COR-L47 (cell line): ENCODE measurements at regions not wholly inside any gene's neighbourhood (a gene's known extent, or its start where the extent isn't known, plus 50 kb on each side); places are given as distances from the start of the nearest gene placed in this dataset.
"Not testable (repeated sequence)": the region's sequence is repeated elsewhere in the genome, so short reads cannot be mapped to it uniquely, and the experiment has no call there.

ENCODE experiments used
- DNase-seq: peaks from one replicate; lab custom pipeline; 2025; lab: John Stamatoyannopoulos, UW

GRCh38 chr4:28082686-28083390, 1222.2 kb downstream of the STIM2 start:
- DNase-seq = no peak

GRCh38 chr4:28092610-28093009, 1232.0 kb downstream of the STIM2 start:
- no peak for DNase-seq

GRCh38 chr4:28093071-28093470, 1232.4 kb downstream of the STIM2 start:
- peak; percentile 65 for DNase-seq

GRCh38 chr4:28101583-28101982, 1240.9 kb downstream of the STIM2 start:
- DNase-seq = no peak

GRCh38 chr4:28105271-28105859, 1244.7 kb downstream of the STIM2 start:
- DNase-seq = no peak

GRCh38 chr4:28106155-28106554, 1245.5 kb downstream of the STIM2 start:
- no peak for DNase-seq

GRCh38 chr4:28109801-28110200, 1249.2 kb downstream of the STIM2 start:
- DNase-seq = no peak

- DNase-seq = not testable (repeated sequence)
Observed at GRCh38 chr4:28112691-28113335, 1252.2 kb downstream of the STIM2 start.

- DNase-seq = not testable (repeated sequence)
Observed at GRCh38 chr4:28113586-28113985, 1252.9 kb downstream of the STIM2 start.

GRCh38 chr4:28116526-28117083, 1256.0 kb downstream of the STIM2 start:
- DNase-seq = not testable (repeated sequence)

- no peak for DNase-seq
Observed at GRCh38 chr4:28117084-28117682, 1256.5 kb downstream of the STIM2 start.

GRCh38 chr4:28146191-28146590, 1285.5 kb downstream of the STIM2 start:
- DNase-seq = no peak

- no peak for DNase-seq
Observed at GRCh38 chr4:28148221-28148620, 1287.6 kb downstream of the STIM2 start.

GRCh38 chr4:28149762-28150161, 1289.1 kb downstream of the STIM2 start:
- no peak for DNase-seq

GRCh38 chr4:28151314-28151713, 1290.7 kb downstream of the STIM2 start:
- no peak for DNase-seq

- no peak for DNase-seq
Observed at GRCh38 chr4:28167411-28167810, 1306.8 kb downstream of the STIM2 start.

GRCh38 chr4:28176942-28177341, 1316.3 kb downstream of the STIM2 start:
- no peak for DNase-seq

- DNase-seq = no peak
Observed at GRCh38 chr4:28177641-28178040, 1317.0 kb downstream of the STIM2 start.

- DNase-seq = no peak
Observed at GRCh38 chr4:28179126-28179525, 1318.5 kb downstream of the STIM2 start.

- DNase-seq = no peak
Observed at GRCh38 chr4:28209371-28209924, 1348.8 kb downstream of the STIM2 start.

- no peak for DNase-seq
Observed at GRCh38 chr4:28211676-28212470, 1351.2 kb downstream of the STIM2 start.
